Endothelial cell of umbilical vein (primary cell): ENCODE measurements at regions not wholly inside any gene's neighbourhood (a gene's known extent, or its start where the extent isn't known, plus 50 kb on each side); places are given as distances from the start of the nearest gene placed in this dataset.

Experiments
- BruUV-seq: library from RNA; stranded (reverse); fragments of 400-500 nt; replicated peaks from 2 replicates; lab custom pipeline; 2021; lab: Mats Ljungman, UMichigan
- CTCF ChIA-PET: fragments of 300-600, 350-600 bp; sonication (Branson Sonifier 250); formaldehyde crosslinking; loops from one replicate; lab custom pipeline; 2021; ENCODE audit warnings: antibody characterized with exemption, inconsistent platforms; lab: Charles Lee
- POLR2A ChIA-PET: fragments of 300-600, 350-600 bp; sonication (Branson Sonifier 250); formaldehyde crosslinking; loops from one replicate; lab custom pipeline; 2021; ENCODE audit warnings: antibody characterized with exemption, inconsistent platforms; lab: Charles Lee
- DNase-seq: peaks from one replicate; pipeline ENCODE4 v3.0.0-alpha.2; 2011; ENCODE audit warnings: low read depth, low spot score
- FAIRE-seq: peaks from 2 replicates; lab custom pipeline; 2011; peaks lifted over from hg19 to GRCh38; lab: Jason Lieb, UNC
- H2AFZ ChIP-seq: 2 replicates; pipeline ENCODE4 v1.6.0; 2012; ENCODE audit warnings: low read depth, low read length, control low read depth, inconsistent platforms
- H3K27ac ChIP-seq: 2 replicates; pipeline ENCODE4 v1.5.1; 2011; ENCODE audit warnings: low read depth, mild to moderate bottlenecking, control low read depth, low read length, moderate library complexity; ENCODE audit not compliant: insufficient read depth
- H3K27me3 ChIP-seq, 2 experiments: 2 replicates each; pipeline versions ENCODE4 v1.6.0 to v1.6.1; 2011; ENCODE audit warnings: low read length in 2 of 2, mixed read lengths in 1 of 2; ENCODE audit not compliant: control insufficient read depth in 2 of 2, insufficient read depth in 2 of 2
- H3K36me3 ChIP-seq, 2 experiments: 2 replicates in 1 of 2; 3 replicates in 1 of 2; pipeline ENCODE4 v1.5.1; 2011; ENCODE audit warnings: low read length in 2 of 2, mild to moderate bottlenecking in 1 of 2, moderate library complexity in 1 of 2; ENCODE audit not compliant: control insufficient read depth in 2 of 2, insufficient read depth in 2 of 2; ENCODE audit errors: extremely low read depth in 1 of 2
- H3K4me1 ChIP-seq: 3 replicates; pipeline ENCODE4 v1.5.1; 2011; ENCODE audit warnings: mild to moderate bottlenecking, low read length; ENCODE audit not compliant: control insufficient read depth, insufficient read depth; ENCODE audit errors: extremely low read depth
- H3K4me2 ChIP-seq: 2 replicates; pipeline ENCODE4 v1.6.1; 2011; ENCODE audit warnings: low read length, control low read depth, mixed read lengths; ENCODE audit not compliant: insufficient read depth
- H3K4me3 ChIP-seq, 3 experiments: fragments of 200-600 bp in 1 of 3; sonication (generic), shearing (Covaris generic) in 1 of 3; replicated peaks in 1 of 3; 2 replicates each; pipeline ENCODE4 v1.5.1; 2011 to 2016; ENCODE audit warnings: control low read depth in 3 of 3, low read length in 3 of 3, mild to moderate bottlenecking in 2 of 3, inconsistent platforms in 1 of 3, low read depth in 1 of 3, moderate library complexity in 1 of 3; ENCODE audit not compliant: insufficient read depth in 1 of 3
- H3K79me2 ChIP-seq: 2 replicates; pipeline ENCODE4 v1.6.0; 2012; ENCODE audit warnings: low read length, inconsistent platforms; ENCODE audit not compliant: control insufficient read depth, insufficient read depth
- H3K9ac ChIP-seq: replicated peaks from 2 replicates; pipeline ENCODE3; 2011; ENCODE audit warnings: low read length, control low read depth; ENCODE audit not compliant: insufficient read depth; ENCODE audit errors: extremely low read depth
- H3K9me1 ChIP-seq: replicated peaks from 3 replicates; pipeline ENCODE4 v1.6.0; 2011; ENCODE audit warnings: mild to moderate bottlenecking, low read length; ENCODE audit not compliant: control insufficient read depth, insufficient read depth; ENCODE audit errors: extremely low read depth
- H3K9me3 ChIP-seq: replicated peaks from 2 replicates; pipeline ENCODE4 v1.5.1; 2012; ENCODE audit warnings: low read length, inconsistent platforms; ENCODE audit not compliant: control insufficient read depth, insufficient read depth
- H4K20me1 ChIP-seq: replicated peaks from 2 replicates; pipeline ENCODE3; 2011; ENCODE audit warnings: mild to moderate bottlenecking, low read length; ENCODE audit not compliant: control insufficient read depth, insufficient read depth; ENCODE audit errors: extremely low read depth
- GATA2 ChIP-seq: IDR thresholded peaks from 2 replicates; pipeline ENCODE4 v1.7.0; 2011; ENCODE audit warnings: low read depth, mild to moderate bottlenecking, moderate library complexity, mixed read lengths, low read length; ENCODE audit not compliant: insufficient read length, insufficient read depth
- JUN ChIP-seq: IDR thresholded peaks from 2 replicates; pipeline ENCODE4 v1.6.1; 2011; ENCODE audit warnings: borderline replicate concordance, low read depth; ENCODE audit not compliant: insufficient read length, insufficient read depth
- dilution Hi-C: fragments of 300-500 bp; cut with MboI; formaldehyde crosslinking; loops from one replicate; pipeline ENCODE4 v1.15.0; 2019; ENCODE audit warnings: low sequenced_read_pairs; ENCODE audit not compliant: extremely low pct_ligation_motif_present
- intact Hi-C: fragments of 100-400 bp; cut with micrococcal nuclease; formaldehyde crosslinking; loops from one replicate; pipeline ENCODE4 v1.10.0; 2022
- TF ChIP-seq, protein P1 (sequence below), 2 donors: IDR thresholded peaks; 1 replicate in 1 of 2; 2 replicates in 1 of 2; pipeline ENCODE4 v1.5.1; 2011; ENCODE audit warnings: low read length in 2 of 2, mild to moderate bottlenecking in 2 of 2, moderate library complexity in 2 of 2, control low read depth in 1 of 2, inconsistent platforms in 1 of 2, low read depth in 1 of 2; ENCODE audit not compliant: insufficient read depth in 1 of 2; ENCODE audit errors: extremely low read depth in 1 of 2
- TF ChIP-seq, protein P2 (sequence below): IDR thresholded peaks from 2 replicates; pipeline ENCODE4 v1.6.1; 2011; ENCODE audit not compliant: insufficient read depth, insufficient read length

DNA sequence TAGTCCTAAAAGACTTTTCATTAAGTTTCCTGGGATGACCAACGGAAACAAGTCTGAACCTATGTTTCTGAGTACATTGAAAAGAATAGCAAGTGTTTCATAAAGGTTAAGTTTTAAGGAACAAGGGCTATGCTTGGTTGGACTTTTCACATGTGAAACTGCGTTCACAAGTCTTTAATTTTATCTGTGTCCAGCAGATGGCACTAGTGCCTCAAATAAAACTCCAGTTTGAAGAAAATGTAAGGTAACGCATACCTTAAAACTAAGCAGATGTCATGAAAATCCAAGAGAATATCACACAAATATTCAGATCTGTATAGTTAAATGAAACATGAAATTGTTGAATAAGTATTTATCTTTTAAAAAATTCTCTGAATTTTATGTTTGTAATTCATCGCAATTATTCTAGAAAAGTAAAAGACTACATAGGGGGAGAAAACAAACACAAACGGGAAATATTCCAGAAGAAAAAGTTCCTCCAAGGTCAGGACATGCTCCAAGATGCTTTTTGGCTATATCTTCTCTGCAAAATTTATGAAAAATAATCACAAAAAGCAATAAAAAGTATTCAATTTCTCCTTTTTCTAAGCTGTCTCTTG, 89.6 kb upstream of the MAD2L1 start:
- Histone ChIP-seq H4K20me1 (no peaks in the 10 kb centered on the region), H2AFZ (no peak overlapping the region), H3K9me3 (no peaks in the 10 kb centered on the region), H3K27me3 (no peaks in the 10 kb centered on the region), H3K9ac (no peak overlapping the region), H3K4me2 (no peak overlapping the region), H3K79me2 (no peaks in the 10 kb centered on the region), H3K9me1 (no peaks in the 10 kb centered on the region), H3K27ac (no peak overlapping the region), H3K36me3 (no peaks in the 10 kb centered on the region), H3K4me1 (no peaks in the 10 kb centered on the region), H3K4me3 (no peak overlapping the region)
- intact Hi-C loops, result loop anchor here (1.0 to 5.0 kb wide), 8 partner anchors 85 to 1151 kb away; no protein-coding TSS in a partner anchor
- POLR2A ChIA-PET, result no interaction called here
- BruUV-seq, result no TSS peak
- dilution Hi-C loops, result no loop called here
- TF ChIP-seq, protein P1, sequence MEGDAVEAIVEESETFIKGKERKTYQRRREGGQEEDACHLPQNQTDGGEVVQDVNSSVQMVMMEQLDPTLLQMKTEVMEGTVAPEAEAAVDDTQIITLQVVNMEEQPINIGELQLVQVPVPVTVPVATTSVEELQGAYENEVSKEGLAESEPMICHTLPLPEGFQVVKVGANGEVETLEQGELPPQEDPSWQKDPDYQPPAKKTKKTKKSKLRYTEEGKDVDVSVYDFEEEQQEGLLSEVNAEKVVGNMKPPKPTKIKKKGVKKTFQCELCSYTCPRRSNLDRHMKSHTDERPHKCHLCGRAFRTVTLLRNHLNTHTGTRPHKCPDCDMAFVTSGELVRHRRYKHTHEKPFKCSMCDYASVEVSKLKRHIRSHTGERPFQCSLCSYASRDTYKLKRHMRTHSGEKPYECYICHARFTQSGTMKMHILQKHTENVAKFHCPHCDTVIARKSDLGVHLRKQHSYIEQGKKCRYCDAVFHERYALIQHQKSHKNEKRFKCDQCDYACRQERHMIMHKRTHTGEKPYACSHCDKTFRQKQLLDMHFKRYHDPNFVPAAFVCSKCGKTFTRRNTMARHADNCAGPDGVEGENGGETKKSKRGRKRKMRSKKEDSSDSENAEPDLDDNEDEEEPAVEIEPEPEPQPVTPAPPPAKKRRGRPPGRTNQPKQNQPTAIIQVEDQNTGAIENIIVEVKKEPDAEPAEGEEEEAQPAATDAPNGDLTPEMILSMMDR (IDR thresholded peaks at IDR 0.05; ENCODE audit: extremely low read depth in 1 of 2, insufficient read depth in 1 of 2, low read depth in 1 of 2, low read length in 2 of 2), result peak; percentile 34
- TF ChIP-seq GATA2, result no peak
- CTCF ChIA-PET, result interaction anchor here (0.7 to 3.5 kb wide), 19 partner anchors 12 to 1152 kb away, joined by 3 to 52 read pairs (median 7); no protein-coding TSS in a partner anchor
- DNase-seq (peak; percentile 79), FAIRE-seq (peak; percentile 77)

DNA sequence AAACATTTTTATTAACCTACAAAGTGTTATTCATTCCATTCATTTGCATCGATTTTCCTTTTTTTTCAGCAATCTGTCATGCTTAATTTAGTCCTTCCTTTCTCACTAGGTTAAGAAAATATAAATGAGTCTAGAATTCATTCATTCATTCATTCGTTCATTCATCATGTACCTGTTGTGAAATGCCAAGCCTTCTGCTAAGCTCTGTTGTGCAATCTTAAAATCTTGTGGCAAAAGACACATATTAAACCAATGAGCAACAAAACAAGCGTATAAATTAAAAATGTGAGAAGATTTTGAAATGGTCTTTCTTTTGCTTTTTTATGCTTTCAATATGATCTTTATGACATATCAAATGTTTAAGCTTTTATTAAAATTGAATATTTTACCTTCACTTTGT, 88.6 kb upstream of the MAD2L1 start:
- Histone ChIP-seq H3K9me1 (no peaks in the 10 kb centered on the region), H3K36me3 (no peaks in the 10 kb centered on the region), H3K9ac (no peak overlapping the region), H3K9me3 (no peaks in the 10 kb centered on the region), H3K79me2 (no peaks in the 10 kb centered on the region), H2AFZ (no peak overlapping the region), H3K4me3 (no peak overlapping the region), H3K27me3 (no peaks in the 10 kb centered on the region), H4K20me1 (no peaks in the 10 kb centered on the region), H3K27ac (no peak overlapping the region), H3K4me2 (no peak overlapping the region), H3K4me1 (no peaks in the 10 kb centered on the region)
- intact Hi-C loops, result loop anchor here (5.0 kb wide), 2 partner anchors 562 to 897 kb away; no protein-coding TSS in a partner anchor
- TF ChIP-seq, protein P1 (IDR thresholded peaks at IDR 0.05; ENCODE audit: extremely low read depth in 1 of 2, insufficient read depth in 1 of 2, low read depth in 1 of 2, low read length in 2 of 2), result no peak
- TF ChIP-seq JUN (no peak), GATA2 (no peak)
- TF ChIP-seq, protein P2, sequence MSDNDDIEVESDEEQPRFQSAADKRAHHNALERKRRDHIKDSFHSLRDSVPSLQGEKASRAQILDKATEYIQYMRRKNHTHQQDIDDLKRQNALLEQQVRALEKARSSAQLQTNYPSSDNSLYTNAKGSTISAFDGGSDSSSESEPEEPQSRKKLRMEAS, result no peak
- dilution Hi-C loops, result no loop called here
- no peak for DNase-seq
- no TSS peak for BruUV-seq
- CTCF ChIA-PET, result interaction anchor here (0.6 to 3.5 kb wide), 27 partner anchors 9 to 1153 kb away, joined by 3 to 52 read pairs (median 5); no protein-coding TSS in a partner anchor
- no peak for FAIRE-seq
- POLR2A ChIA-PET, result no interaction called here
